Neural cell (in vitro differentiated cells): ENCODE measurements at regions not wholly inside any gene's neighbourhood (a gene's known extent, or its start where the extent isn't known, plus 50 kb on each side); places are given as distances from the start of the nearest gene placed in this dataset.

Experiments
- H2AFZ ChIP-seq: fragments of 200-600, 300-800 bp; sonication (generic), shearing (Covaris generic); 2 replicates; pipeline ENCODE4 v1.6.0; 2014; ENCODE audit warnings: low read depth, mild to moderate bottlenecking, antibody characterized with exemption, low read length, moderate library complexity
- H3F3A ChIP-seq: fragments of 200-600 bp; shearing (Covaris generic); 2 replicates; pipeline ENCODE4 v1.6.1; 2016; ENCODE audit warnings: mild to moderate bottlenecking, moderate library complexity, mixed read lengths, antibody characterized with exemption, low read length; ENCODE audit not compliant: insufficient read depth, poor library complexity, severe bottlenecking
- H3K27ac ChIP-seq: fragments of 200-600, 300-800 bp; sonication (generic), shearing (Covaris generic); 2 replicates; pipeline ENCODE4 v1.5.1; 2014; ENCODE audit warnings: mild to moderate bottlenecking, low read length, moderate library complexity
- H3K27me3 ChIP-seq: fragments of 300-800, 200-600 bp; sonication (generic), shearing (Covaris generic); 2 replicates; pipeline ENCODE4 v1.6.0; 2014; ENCODE audit warnings: mild to moderate bottlenecking, low read depth, low read length, moderate library complexity; ENCODE audit not compliant: insufficient read depth
- H3K36me3 ChIP-seq: fragments of 300-800, 200-600 bp; sonication (generic), shearing (Covaris generic); 2 replicates; pipeline ENCODE4 v1.5.1; 2014; ENCODE audit warnings: mild to moderate bottlenecking, antibody characterized with exemption, low read length, moderate library complexity; ENCODE audit not compliant: insufficient read depth
- H3K4me2 ChIP-seq: fragments of 300-800, 200-600 bp; sonication (generic), shearing (Covaris generic); 2 replicates; pipeline ENCODE4 v1.6.0; 2014; ENCODE audit warnings: mild to moderate bottlenecking, low read length
- H3K4me3 ChIP-seq: fragments of 300-800, 200-600 bp; sonication (generic), shearing (Covaris generic); 2 replicates; pipeline ENCODE4 v1.5.1; 2014; ENCODE audit warnings: mild to moderate bottlenecking, low read length, moderate library complexity
- H3K79me2 ChIP-seq: fragments of 200-600 bp; shearing (Covaris generic); replicated peaks from 2 replicates; pipeline ENCODE4 v1.6.0; 2014; ENCODE audit warnings: mild to moderate bottlenecking, low read length, moderate library complexity; ENCODE audit not compliant: insufficient read depth
- H3K9ac ChIP-seq: fragments of 300-800, 200-600 bp; sonication (generic), shearing (Covaris generic); 2 replicates; pipeline ENCODE4 v1.6.1; 2016; ENCODE audit warnings: mild to moderate bottlenecking, low read length, mixed read lengths
- H3K9me2 ChIP-seq: fragments of 200-600 bp; shearing (Covaris generic); 2 replicates; pipeline ENCODE4 v1.6.1; 2016; ENCODE audit warnings: mild to moderate bottlenecking, low read length, mixed read lengths; ENCODE audit not compliant: insufficient read depth
- H3K9me3 ChIP-seq: fragments of 200-600, 300-800 bp; sonication (generic), shearing (Covaris generic); 2 replicates; pipeline ENCODE4 v1.6.1; 2016; ENCODE audit warnings: mild to moderate bottlenecking, mixed run types, low read length, moderate library complexity, mixed read lengths
- H4K20me1 ChIP-seq: fragments of 200-600 bp; shearing (Covaris generic); 2 replicates; pipeline ENCODE4 v1.6.1; 2016; ENCODE audit warnings: mild to moderate bottlenecking, mixed run types; ENCODE audit not compliant: insufficient read depth
- CTCF ChIP-seq: fragments of 450-650 bp; IDR thresholded peaks from 2 replicates; pipeline ENCODE4 v1.5.1; 2014; ENCODE audit warnings: antibody characterized with exemption, mild to moderate bottlenecking, moderate library complexity; ENCODE audit not compliant: poor library complexity, severe bottlenecking
- EP300 ChIP-seq: fragments of 450-650 bp; conservative IDR thresholded peaks from 2 replicates; pipeline ENCODE4 v1.6.1; 2014; ENCODE audit warnings: antibody characterized with exemption, mild to moderate bottlenecking, moderate library complexity; ENCODE audit not compliant: poor library complexity, severe bottlenecking
- EZH2 ChIP-seq: fragments of 200-600, 300-800 bp; shearing (Covaris generic), sonication (generic); IDR thresholded peaks from 2 replicates; pipeline ENCODE4 v1.6.1; 2014; ENCODE audit warnings: antibody characterized with exemption, low read length, borderline replicate concordance, mild to moderate bottlenecking; ENCODE audit not compliant: insufficient read depth, poor library complexity, severe bottlenecking
- MXI1 ChIP-seq: fragments of 450-650 bp; conservative IDR thresholded peaks from 2 replicates; pipeline ENCODE4 v1.6.1; 2014; ENCODE audit warnings: antibody characterized with exemption, mild to moderate bottlenecking; ENCODE audit not compliant: poor library complexity, severe bottlenecking
- POLR2AphosphoS5 ChIP-seq: IDR thresholded peaks from 2 replicates; pipeline ENCODE4 v1.6.1; 2012
- RAD21 ChIP-seq: fragments of 450-650 bp; conservative IDR thresholded peaks from 2 replicates; pipeline ENCODE4 v1.6.1; 2014; ENCODE audit warnings: antibody characterized with exemption, mild to moderate bottlenecking, moderate library complexity
- SMC3 ChIP-seq: fragments of 450-650 bp; conservative IDR thresholded peaks from 2 replicates; pipeline ENCODE4 v1.6.1; 2014; ENCODE audit warnings: antibody characterized with exemption, mild to moderate bottlenecking, moderate library complexity; ENCODE audit not compliant: poor library complexity
- TAF1 ChIP-seq: IDR thresholded peaks from 2 replicates; pipeline ENCODE4 v1.6.1; 2012; ENCODE audit warnings: low read depth
- TF ChIP-seq, protein P1 (sequence below): IDR thresholded peaks from 2 replicates; pipeline ENCODE4 v1.6.1; 2012; ENCODE audit warnings: borderline replicate concordance

GRCh38 chr6:86203044-86203443 is 560.4 kb upstream of the SYNCRIP start:
- H3K36me3 ChIP-seq, result no peaks in the 10 kb centered on the region
- no peak overlapping the region for H2AFZ ChIP-seq
- no peaks in the 10 kb centered on the region for H3K9me3 ChIP-seq
- H3K9me2 ChIP-seq, result no peaks in the 10 kb centered on the region
- H3K9ac ChIP-seq, result no peak overlapping the region
- H4K20me1 ChIP-seq, result no peaks in the 10 kb centered on the region
- TF ChIP-seq POLR2AphosphoS5, result no peak
- TF ChIP-seq EP300, result no peak
- TF ChIP-seq MXI1, result no peak
- no peak for TF ChIP-seq CTCF
- no peak for TF ChIP-seq RAD21
- no peak for TF ChIP-seq EZH2
- TF ChIP-seq SMC3, result no peak
- no peak for TF ChIP-seq TAF1
- TF ChIP-seq, protein P1, sequence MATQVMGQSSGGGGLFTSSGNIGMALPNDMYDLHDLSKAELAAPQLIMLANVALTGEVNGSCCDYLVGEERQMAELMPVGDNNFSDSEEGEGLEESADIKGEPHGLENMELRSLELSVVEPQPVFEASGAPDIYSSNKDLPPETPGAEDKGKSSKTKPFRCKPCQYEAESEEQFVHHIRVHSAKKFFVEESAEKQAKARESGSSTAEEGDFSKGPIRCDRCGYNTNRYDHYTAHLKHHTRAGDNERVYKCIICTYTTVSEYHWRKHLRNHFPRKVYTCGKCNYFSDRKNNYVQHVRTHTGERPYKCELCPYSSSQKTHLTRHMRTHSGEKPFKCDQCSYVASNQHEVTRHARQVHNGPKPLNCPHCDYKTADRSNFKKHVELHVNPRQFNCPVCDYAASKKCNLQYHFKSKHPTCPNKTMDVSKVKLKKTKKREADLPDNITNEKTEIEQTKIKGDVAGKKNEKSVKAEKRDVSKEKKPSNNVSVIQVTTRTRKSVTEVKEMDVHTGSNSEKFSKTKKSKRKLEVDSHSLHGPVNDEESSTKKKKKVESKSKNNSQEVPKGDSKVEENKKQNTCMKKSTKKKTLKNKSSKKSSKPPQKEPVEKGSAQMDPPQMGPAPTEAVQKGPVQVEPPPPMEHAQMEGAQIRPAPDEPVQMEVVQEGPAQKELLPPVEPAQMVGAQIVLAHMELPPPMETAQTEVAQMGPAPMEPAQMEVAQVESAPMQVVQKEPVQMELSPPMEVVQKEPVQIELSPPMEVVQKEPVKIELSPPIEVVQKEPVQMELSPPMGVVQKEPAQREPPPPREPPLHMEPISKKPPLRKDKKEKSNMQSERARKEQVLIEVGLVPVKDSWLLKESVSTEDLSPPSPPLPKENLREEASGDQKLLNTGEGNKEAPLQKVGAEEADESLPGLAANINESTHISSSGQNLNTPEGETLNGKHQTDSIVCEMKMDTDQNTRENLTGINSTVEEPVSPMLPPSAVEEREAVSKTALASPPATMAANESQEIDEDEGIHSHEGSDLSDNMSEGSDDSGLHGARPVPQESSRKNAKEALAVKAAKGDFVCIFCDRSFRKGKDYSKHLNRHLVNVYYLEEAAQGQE, result no peak
- H3K4me3 ChIP-seq, result no peak overlapping the region
- H3K79me2 ChIP-seq, result no peaks in the 10 kb centered on the region
- no peak overlapping the region for H3K4me2 ChIP-seq
- H3K27ac ChIP-seq, result no peak overlapping the region
- no peaks in the 10 kb centered on the region for H3K27me3 ChIP-seq
- H3F3A ChIP-seq, result no peaks in the 10 kb centered on the region

DNA sequence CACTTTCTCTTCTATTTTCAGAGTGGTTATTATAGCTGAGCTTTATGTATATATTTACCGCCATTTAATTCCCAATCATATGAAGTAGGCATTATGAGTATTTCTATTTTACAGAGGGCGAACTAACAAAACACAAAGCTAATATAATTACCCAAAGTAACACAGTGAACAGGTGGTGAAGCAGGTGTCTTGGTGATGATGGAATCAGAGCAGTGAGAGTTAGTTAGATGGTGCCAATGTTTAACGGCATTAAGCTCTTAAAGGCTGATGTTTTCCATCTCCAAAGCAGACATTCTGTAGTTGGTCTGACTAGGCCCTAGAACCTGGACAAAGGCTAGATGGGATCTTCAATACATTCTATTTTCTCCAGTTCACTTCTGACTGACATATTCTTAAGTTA is 551.1 kb upstream of the SYNCRIP start:
- no peak overlapping the region for H3K27ac ChIP-seq
- no peaks in the 10 kb centered on the region for H3K36me3 ChIP-seq
- no peak overlapping the region for H3K9ac ChIP-seq
- H3K4me2 ChIP-seq, result no peak overlapping the region
- no peak overlapping the region for H2AFZ ChIP-seq
- no peaks in the 10 kb centered on the region for H3K27me3 ChIP-seq
- no peak overlapping the region for H3K4me3 ChIP-seq
- no peaks in the 10 kb centered on the region for H4K20me1 ChIP-seq
- H3F3A ChIP-seq, result no peaks in the 10 kb centered on the region
- H3K9me2 ChIP-seq, result no peaks in the 10 kb centered on the region
- no peaks in the 10 kb centered on the region for H3K79me2 ChIP-seq
- no peaks in the 10 kb centered on the region for H3K9me3 ChIP-seq
- no peak for TF ChIP-seq RAD21
- no peak for TF ChIP-seq MXI1
- TF ChIP-seq SMC3, result no peak
- TF ChIP-seq, protein P1, result no peak
- TF ChIP-seq TAF1, result no peak
- no peak for TF ChIP-seq EP300
- TF ChIP-seq CTCF, result no peak
- no peak for TF ChIP-seq POLR2AphosphoS5
- TF ChIP-seq EZH2, result no peak
